ENCODE measurements at regions not wholly inside any gene's neighbourhood (a gene's known extent, or its start where the extent isn't known, plus 50 kb on each side); places are given as distances from the start of the nearest gene placed in this dataset.

GRCh38 chr5:120199559-120199958 lies 264.5 kb upstream of the PRR16 start:
- no peak for DNase-seq (ENCODE audit: low spot score)
- Histone ChIP-seq H3K4me1 (replicated peaks) (no peaks in the 10 kb centered on the region), H3K36me3 (no peaks in the 10 kb centered on the region), H3K4me3 (no peak overlapping the region), H3K27ac (no peak overlapping the region), H3K27me3 (replicated peaks; ENCODE audit: insufficient read depth) (no peaks in the 10 kb centered on the region), H3K9me3 (no peaks in the 10 kb centered on the region)
- intact Hi-C loops (cut with DNase I), result no loop called here
- WGBS, result 77% methylated on average over 3 of the region's 3 CpGs
- TF ChIP-seq CTCF (IDR thresholded peaks at IDR 0.05), result no peak
- no peak for TF ChIP-seq POLR2A (IDR thresholded peaks at IDR 0.05)

GRCh38 chr5:120207129-120207528 lies 257.0 kb upstream of the PRR16 start:
- no peak for TF ChIP-seq CTCF (IDR thresholded peaks at IDR 0.05)
- no peak for TF ChIP-seq POLR2AphosphoS5 (IDR thresholded peaks at IDR 0.05)
- no peak for DNase-seq (ENCODE audit: low spot score)
- H3K4me3 ChIP-seq, result no peak overlapping the region
- H3K27ac ChIP-seq, result no peak overlapping the region
- no peaks in the 10 kb centered on the region for H3K4me1 ChIP-seq (replicated peaks)
- H3K36me3 ChIP-seq, result no peaks in the 10 kb centered on the region
- H3K9me3 ChIP-seq, result no peaks in the 10 kb centered on the region
- intact Hi-C loops (cut with DNase I), result no loop called here
- no peaks in the 10 kb centered on the region for H3K27me3 ChIP-seq (replicated peaks; ENCODE audit: insufficient read depth)

GRCh38 chr5:120217001-120217400 lies 247.1 kb upstream of the PRR16 start:
- WGBS, result 73% methylated on average over 2 of the region's 2 CpGs
- H3K27ac ChIP-seq, result no peak overlapping the region
- TF ChIP-seq POLR2AphosphoS5 (IDR thresholded peaks at IDR 0.05) (no peak), CTCF (IDR thresholded peaks at IDR 0.05) (no peak), POLR2A (IDR thresholded peaks at IDR 0.05) (no peak)
- no peaks in the 10 kb centered on the region for H3K27me3 ChIP-seq (replicated peaks; ENCODE audit: insufficient read depth)
- H3K9me3 ChIP-seq, result no peaks in the 10 kb centered on the region
- no peak for DNase-seq (ENCODE audit: low spot score)
- no peaks in the 10 kb centered on the region for H3K4me1 ChIP-seq (replicated peaks)
- intact Hi-C loops (cut with DNase I), result no loop called here
- H3K36me3 ChIP-seq, result no peaks in the 10 kb centered on the region
- no peak overlapping the region for H3K4me3 ChIP-seq

- Histone ChIP-seq H3K9me3 (no peaks in the 10 kb centered on the region), H3K27me3 (replicated peaks; ENCODE audit: insufficient read depth) (no peaks in the 10 kb centered on the region), H3K4me1 (replicated peaks) (no peaks in the 10 kb centered on the region), H3K36me3 (no peaks in the 10 kb centered on the region), H3K27ac (no peak overlapping the region), H3K4me3 (no peak overlapping the region)
- WGBS, result 88% methylated on average over 3 of the region's 3 CpGs
- no peak for DNase-seq (ENCODE audit: low spot score)
- TF ChIP-seq POLR2AphosphoS5 (IDR thresholded peaks at IDR 0.05) (no peak), CTCF (IDR thresholded peaks at IDR 0.05) (no peak), POLR2A (IDR thresholded peaks at IDR 0.05) (no peak)
- intact Hi-C loops (cut with DNase I), result no loop called here
Measured at GRCh38 chr5:120219988-120220387, 244.1 kb upstream of the PRR16 start.

GRCh38 chr5:120225524-120225923 lies 238.6 kb upstream of the PRR16 start:
- intact Hi-C loops (cut with DNase I), result no loop called here
- Histone ChIP-seq H3K27ac (no peak overlapping the region), H3K9me3 (no peaks in the 10 kb centered on the region), H3K27me3 (replicated peaks; ENCODE audit: insufficient read depth) (no peaks in the 10 kb centered on the region), H3K4me1 (replicated peaks) (peaks cover 2% of the 10 kb centered on the region), H3K36me3 (no peaks in the 10 kb centered on the region), H3K4me3 (no peak overlapping the region)
- WGBS, result 57% methylated on average over 2 of the region's 2 CpGs
- TF ChIP-seq POLR2AphosphoS5 (IDR thresholded peaks at IDR 0.05), result no peak
- no peak for TF ChIP-seq POLR2A (IDR thresholded peaks at IDR 0.05)
- TF ChIP-seq CTCF (IDR thresholded peaks at IDR 0.05), result no peak
- no peak for DNase-seq (ENCODE audit: low spot score)
